Globus pallidus (tissue), 1 donor: ENCODE measurements at regions not wholly inside any gene's neighbourhood (a gene's known extent, or its start where the extent isn't known, plus 50 kb on each side); places are given as distances from the start of the nearest gene placed in this dataset.
"Not testable (repeated sequence)": the region's sequence is repeated elsewhere in the genome, so short reads cannot be mapped to it uniquely, and the experiment has no call there.

Source experiments
- DNase-seq: peaks from one replicate; pipeline ENCODE4 v3.0.0-alpha.2; 2015; ENCODE audit warnings: low spot score

DNA sequence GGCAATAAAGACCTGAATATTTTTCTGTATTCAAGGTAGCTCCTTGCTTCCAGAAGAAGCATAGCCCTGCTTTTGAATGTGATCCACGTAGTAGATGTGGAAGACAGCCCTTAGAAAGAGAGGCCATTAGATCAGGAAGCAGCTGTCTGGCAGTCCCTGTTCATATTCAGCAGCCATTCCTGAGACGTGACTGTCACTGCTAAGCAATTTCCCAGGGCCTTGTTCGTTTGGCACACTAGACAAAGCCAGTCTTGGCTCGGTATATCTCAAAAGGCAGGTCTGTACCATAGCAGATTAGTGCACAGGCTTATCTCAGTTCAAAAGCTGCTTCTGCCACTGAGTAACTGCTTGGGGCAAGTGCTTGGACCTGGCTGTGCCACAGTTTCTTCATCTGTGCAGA is 287.8 kb upstream of the MCTP2 start:
- DNase-seq = peak; percentile 12

DNA sequence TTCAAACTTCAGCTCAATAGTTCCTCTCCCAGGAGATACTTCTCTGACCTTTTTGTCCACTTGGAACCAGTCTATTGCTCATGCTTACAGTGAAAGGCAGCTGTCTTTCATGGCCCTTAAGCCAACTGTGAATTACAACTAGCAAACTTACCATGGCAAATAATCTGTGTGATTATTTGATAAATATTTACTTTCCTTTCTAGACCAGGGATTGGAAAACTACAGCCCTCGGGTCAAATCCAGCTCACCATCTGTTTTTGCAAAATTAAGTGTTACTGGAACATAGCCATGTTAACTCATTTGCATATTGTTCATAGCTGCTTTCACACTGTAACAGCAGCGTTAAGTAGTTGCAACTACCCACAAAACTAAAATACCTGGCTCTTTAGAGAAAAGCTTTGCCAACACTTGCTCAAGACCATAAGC is 289.1 kb upstream of the MCTP2 start:
- no peak for DNase-seq

DNA sequence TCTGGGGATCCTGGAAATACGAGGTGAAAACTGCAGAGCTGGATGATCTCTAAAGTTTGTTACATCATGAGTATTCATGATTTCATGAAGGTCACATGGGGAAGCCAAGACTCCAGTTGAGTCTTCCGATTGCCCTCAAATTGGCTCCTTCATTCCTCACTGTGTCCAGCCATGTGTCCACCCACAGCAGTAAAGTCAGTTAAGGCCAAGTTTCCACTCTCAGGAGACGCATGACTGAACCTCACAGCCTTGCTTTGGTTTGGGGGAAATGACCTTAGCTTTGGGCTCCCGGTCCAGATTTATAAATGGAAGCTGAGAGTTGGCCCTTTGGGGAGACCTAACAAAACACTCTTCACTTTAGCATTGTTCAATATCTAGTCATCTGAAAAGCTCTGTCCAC is 289.7 kb upstream of the MCTP2 start:
- DNase-seq = no peak

DNA sequence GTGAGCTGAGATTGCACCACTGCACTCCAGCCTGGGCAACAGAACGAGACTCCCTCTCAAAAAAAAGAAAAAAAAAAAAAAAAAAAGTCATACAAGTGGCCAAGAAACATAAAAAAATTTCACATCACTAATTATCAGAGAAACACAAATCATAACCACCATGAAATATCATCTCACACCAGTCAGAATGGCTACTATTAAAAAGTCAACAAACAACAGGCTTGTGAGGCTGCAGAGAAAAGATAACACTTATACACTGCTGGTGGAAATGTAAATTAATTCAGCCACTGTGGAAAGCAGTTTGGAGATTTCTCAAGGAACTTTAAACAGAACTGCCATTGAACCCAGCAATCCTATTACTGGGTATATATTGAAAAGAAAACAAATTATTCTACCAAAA is 291.1 kb upstream of the MCTP2 start:
- DNase-seq = no peak

DNA sequence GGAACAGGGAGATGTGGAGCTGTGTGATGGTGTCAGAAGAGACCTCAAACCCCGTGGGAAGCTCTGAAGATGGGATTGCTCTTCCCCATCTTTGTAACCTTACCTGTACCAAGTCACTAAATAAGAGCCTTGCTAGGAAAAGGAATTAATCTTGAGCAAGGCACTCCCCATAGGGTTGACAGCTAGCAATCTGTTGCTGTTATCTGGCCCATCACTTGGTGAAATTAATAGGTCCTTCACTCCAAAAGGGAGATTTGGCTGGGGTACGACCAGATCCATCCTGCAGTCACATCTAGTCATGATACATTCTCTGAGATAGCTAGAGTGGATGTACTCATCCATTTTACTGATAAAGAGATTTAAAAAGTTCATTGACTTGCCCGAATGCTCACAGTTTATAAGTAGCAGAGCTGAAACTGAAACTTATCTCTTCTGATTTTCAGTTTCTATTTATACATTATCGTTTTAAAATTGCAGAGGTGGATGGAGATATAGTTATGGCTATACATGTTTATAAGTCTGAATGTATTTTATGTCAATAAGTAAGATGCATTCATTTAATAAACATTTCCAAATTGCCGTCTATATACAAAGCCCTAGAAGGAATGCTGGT is 299.1 kb upstream of the MCTP2 start:
- DNase-seq = no peak

DNA sequence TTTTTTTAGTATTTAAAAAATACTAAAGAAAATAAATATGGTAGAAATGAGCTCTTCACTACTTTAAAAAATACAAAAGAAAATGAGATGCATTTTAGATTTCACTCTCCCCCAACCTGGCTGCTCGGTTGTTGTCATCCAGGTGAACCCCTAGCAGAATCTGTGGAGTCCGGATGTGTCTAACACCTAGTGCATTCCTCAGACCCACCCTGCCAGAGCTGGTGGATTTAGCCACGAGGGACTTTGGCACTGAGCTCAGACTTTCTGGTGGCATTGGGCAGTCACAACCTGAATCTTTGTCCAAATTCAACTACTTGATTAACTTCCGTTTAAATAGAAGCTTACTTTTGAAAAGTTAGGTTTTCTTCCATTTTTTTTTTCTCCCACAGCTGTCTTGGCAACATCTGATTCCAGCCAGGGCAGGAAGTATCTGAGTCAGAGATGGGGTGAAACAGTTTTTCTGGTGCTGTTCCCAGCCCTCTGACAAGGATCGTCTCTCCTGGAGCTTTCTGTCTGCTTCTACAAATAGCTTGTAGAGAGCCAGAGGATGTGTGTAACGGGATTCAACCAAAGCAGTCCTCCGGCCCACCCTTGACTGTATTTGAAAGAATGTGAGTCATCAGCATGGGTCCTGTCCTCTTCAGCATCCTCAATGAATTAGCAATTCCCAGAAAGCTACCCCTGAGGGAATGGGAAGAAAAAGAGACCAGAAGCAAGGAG is 301.8 kb upstream of the MCTP2 start:
- DNase-seq = no peak

DNA sequence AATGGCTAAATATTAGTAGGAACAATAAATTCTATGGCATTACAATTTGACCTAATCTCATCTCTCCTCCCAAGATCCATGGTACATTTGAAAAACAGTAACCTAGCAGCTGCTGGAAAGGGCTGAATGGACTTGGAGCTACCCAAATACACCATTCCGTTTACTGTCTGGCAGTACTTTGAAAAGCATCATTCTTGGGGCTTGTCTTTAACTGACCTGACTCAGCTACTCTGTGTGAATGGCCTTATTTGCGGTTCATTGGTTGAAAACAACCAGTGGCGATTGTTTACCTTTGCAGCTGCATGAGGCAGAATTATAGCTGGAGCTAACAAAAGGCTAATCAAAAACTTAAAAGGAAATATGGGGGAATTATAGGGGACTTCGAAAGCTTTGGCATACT is 311.2 kb upstream of the MCTP2 start:
- DNase-seq = no peak

DNA sequence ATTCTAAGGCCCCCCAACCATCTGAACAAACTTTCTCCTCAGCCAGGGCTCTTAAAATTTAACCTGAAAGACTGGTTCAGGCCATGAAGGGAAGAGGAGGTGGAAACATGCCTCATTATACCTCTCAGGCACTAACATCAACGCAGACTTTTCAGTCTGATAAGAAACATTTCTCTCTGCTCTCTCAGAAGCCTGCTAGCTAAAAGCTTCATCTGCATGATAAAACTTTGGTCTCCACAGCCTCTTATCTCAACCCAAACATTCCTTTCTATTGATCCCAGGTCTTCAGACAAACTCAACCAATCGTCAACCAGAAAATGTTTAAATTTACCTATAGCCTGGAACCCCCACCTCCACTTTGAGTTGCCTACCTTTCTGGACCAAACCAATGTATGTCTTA is 312.6 kb upstream of the MCTP2 start:
- DNase-seq = not testable (repeated sequence)

DNA sequence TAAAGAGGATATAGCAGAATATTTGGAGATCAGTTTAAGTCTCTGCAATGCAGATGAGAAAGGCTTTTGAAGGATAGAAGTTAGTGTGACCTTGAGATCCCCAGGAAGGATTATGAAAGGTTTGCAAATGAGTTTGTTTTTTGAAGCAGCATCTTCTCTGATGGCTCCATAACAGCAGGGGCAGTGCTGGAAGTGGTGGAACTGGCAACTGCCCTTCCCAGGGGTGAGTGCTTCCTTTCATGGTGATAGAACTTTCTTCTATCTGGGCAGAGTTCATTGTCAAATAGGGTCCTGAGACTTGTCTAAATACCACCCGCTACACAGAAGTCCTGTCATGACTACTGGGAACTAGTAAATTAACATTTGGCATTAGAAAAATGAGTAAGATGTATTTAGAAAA is 314.2 kb upstream of the MCTP2 start:
- no peak for DNase-seq

DNA sequence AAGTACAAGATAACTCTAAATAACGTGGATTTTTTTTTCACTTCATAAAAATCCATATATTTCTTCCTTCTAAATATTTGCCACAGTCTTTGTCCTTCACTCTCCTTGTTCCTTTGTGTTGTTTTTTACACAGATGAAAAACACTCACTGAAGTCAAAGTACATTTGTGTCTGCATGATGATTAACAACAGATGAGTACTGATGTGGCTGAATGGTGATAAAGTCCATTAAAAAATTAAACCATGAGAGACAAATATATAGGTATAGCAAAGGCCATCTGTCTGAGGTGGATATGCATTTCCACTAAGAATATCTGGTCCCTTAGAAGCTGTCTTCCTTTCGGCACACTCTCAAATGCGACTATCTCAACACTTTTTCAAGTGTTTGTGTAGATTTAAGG is 317.5 kb upstream of the MCTP2 start:
- no peak for DNase-seq

DNA sequence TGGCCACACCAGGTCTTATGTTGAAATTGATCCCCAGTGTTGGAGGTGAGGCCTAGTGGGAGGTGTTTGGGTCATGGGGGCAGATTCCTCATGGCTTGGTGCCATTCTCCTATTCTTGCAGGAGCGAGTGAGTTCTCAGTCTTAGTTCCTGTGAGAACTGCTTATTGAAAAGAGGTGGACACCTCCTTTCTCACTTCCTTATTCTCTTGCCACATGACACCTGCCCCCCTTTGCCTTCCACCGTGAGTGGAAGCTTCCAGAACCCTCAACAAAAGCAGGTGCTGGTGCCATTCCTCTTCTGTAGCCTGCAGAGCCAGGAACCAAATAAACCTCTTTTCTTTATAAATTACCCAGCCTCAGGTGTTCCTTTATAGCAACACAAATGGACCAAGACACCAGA is 318.1 kb upstream of the MCTP2 start:
- DNase-seq = no peak

DNA sequence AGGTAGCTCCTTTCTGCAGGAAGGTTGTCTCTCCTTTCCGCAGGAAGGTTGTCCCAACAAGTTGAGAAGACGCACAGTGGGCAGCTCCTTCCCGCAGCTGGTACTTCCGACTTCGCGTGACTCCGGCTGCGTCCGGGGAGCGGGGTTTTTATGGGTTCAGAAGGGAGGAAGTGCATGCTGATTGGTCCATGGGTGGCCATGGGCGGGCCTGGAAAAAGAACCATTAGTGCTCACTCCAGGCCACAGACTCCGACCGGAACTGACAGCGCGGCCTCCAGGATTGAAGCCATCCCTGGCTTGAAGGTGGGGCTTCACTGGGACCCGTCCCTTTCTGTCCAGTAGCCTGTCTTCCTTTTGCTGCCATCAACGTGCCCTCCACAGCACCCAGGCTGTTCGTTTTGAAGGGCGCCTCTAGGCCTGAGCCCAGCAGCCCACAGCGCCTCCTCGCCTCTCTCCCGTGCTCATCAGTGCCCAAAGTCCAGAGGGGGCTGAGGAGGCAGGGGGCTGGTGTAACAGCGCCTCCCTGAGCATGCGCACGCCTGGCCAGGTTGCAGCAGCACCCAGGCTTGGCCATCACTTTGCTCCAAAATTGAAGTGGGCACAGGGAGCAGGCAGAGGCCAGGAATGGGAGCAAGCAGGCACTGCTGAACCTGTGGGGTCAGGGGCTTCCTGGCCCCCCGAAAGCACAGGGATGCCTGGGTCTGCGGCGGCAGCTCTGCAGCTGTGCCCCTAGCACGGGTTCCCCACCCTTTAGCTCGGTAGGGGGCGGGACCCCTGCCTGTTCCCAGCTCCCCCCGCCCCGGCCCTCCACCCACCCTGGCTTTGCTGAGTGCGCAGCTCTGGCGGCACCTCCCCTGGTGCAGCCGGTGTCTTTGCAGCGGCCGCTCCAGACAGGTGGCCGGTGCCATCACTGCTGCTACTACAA is 330.6 kb upstream of the MCTP2 start:
- DNase-seq = no peak

DNA sequence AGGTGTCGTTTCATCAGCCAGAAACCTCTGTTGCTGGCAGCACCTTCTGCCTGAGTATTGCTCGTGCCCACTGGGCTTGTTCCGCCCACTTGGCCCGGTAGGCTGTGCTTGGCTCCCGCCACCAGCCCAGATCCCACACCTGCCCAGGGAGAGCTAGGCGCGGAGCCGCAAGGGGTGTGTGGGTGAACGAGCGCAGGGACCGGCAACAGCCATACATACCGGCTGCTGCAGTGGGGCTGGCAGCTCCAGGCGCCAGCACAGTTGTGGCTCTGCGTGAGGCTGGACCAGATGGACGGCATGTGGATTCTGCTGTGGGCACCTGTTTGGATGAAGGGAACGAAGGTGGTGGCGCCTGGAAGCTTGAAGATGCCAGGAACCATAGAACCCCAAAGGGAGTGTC is 331.5 kb upstream of the MCTP2 start:
- DNase-seq = no peak

DNA sequence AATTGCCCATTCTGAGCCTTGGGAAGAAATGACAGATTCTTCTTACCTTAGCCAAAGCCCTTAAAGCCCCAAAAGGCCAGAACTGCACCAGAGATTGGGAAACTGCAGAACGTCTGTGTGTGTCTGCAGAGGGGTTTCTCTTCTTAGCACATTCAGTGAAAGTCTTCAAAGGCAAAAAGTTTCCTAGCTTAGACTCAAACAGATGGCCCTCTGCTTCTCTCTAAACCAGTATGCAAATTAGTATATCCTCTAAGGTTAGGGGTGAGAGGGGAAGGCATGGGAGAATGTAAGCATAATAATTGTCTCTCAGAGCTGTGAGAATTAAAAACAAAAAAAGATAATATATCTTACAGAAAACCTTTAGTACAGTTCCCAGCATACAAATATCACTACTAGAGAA is 334.0 kb upstream of the MCTP2 start:
- DNase-seq = no peak

DNA sequence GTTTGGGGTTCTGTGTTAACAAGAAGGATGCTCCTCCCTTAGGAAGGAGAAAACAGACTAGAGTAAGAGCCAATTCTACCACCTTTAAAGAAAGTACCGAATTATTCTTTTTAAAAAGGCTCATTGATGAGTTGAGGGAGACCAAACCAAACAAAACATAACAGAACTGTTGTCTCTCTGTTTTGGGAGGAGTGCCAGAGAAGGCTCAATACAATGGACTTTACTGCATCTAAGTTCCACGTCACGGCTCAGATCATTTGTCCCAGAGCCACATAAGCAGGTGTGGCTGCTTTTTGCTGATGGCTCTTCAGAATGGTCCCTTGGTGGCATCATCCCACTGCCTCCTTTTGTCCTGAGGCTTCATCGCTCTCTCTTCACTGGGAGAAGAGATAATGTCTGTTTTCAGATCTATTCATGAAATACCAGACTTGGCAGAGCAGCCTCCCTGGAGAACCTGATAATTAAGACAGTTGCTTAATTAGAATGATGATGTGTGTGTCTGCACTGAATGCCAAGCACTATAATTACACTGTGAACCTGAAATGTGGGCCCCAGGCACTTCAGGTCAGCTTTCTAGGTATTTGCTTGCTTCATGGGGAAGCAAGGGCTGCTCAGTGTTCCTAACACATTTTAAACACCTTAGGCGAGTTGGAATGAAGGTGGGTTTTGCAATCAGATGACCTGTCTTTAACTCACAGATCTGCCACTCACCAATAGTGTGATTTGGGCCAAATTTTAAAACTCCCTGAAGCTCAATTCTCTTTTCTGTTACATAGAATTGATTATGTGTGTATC is 335.2 kb upstream of the MCTP2 start:
- DNase-seq = peak; percentile 65

DNA sequence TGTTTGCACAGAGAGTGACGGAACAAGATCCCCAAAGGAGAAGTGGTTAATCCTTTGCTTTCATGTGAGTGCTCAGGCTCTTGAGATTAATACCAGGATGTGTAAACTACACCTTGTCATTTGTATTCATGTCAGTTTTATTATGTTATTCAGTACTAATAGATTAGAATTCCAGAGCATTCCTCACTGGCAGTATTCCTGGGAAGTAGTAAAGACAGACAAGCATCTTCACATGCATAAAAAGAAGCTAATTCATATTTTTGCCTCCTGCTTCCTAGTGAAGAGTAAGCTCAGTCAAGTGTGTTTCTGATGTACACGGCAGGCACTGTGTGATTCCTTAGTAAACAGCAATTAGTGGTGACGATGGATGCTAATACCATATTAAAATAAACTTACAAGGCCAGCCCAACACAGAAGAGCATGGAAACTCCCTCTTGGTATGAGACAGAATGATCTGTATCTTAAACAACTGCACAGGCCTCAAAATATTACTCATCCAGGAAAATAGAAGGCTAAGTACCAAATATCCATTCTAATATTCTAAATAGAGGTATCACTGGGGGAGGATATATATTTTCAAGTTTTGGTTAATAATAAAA is 336.8 kb upstream of the MCTP2 start:
- DNase-seq = no peak

DNA sequence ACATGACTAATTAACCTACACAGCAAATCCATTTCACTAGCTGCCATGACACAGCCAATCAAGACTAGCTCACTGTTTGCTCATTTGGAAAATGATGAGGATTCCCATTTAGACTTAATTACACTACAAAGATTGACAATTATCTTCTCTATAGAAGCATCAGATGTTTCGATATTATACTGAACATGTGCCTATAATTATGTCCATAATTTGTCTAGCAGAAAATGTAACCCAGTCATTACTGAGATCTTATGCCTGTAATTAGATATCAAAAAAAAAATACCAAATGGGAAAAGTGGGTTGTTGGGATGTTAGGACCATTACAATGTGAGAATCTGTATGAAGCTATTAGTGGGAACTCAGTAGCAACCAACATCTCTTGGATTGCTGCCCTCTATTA is 344.2 kb upstream of the MCTP2 start:
- no peak for DNase-seq

DNA sequence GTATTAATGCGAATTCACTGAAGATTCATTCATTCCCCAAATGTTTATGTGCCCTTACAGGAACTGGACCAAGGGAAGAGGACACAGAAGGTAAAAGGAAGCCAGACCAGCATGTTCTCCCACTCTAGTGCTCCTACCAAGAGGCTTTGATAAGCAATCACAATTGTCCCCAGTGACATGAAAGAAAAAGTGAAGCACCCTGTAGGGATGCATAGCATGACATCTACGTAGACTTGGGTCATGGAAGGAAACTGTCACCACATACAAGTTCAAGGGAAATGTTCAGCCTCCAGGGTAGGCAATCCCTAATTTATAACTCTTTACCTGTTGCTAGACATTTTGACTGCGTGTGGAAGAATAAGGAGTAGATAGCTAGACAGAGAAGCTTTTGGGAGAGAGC is 348.6 kb upstream of the MCTP2 start:
- no peak for DNase-seq

DNA sequence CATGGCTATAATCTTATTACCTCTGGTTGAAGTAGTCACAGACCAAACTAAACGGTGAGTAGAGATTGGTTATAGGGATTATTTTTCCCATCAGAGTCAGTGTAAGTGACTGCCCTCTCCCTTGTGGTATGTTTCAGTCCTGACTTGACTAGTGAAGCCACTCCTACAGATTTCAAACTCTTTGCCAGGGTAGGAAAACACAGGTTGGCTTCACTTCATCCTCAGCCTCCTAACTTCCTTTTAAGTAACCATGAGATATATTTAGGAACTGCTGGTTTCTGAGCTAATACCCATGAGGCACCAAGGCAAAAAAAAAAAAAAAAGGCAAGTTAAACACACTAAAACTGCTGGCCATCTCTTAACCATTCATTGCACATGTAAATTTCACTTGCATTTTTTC is 349.2 kb upstream of the MCTP2 start:
- DNase-seq = no peak

DNA sequence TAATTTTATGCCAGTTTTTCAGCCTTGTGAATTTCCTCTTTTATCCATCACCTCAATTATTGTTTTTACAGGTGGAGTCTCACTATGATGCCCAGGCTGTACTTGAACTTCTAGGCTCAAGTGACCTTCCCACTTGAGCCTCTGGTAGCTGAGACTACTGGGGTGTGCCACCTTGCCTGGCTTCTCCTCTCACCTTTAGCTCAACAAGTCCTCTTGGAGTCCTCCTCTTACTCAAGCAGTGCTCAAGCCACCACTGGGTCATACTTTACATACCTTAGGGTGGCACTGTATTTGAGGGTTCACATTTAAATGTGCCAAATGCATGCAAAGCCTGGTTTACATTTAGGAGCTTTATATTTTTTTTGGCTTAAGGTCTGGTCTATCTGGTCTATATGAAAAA is 350.1 kb upstream of the MCTP2 start:
- DNase-seq = no peak

DNA sequence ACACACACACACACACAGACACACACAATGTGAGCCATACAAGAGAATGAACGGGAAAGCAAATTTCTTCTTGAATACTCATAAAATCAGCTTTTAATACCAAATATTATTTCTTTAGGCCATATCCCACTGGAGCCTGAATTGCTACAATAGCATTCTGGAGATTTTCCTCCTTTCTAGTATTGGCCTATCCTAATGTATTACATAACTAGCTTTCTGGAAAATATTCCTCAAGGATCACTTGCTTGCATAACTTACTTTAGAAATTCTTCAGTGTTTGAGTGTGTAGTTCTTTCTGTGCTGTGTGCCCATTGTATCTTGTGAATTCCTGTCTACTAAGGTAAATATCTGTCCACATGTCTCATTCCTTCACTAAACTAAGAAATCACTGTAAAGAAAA is 351.0 kb upstream of the MCTP2 start:
- no peak for DNase-seq

DNA sequence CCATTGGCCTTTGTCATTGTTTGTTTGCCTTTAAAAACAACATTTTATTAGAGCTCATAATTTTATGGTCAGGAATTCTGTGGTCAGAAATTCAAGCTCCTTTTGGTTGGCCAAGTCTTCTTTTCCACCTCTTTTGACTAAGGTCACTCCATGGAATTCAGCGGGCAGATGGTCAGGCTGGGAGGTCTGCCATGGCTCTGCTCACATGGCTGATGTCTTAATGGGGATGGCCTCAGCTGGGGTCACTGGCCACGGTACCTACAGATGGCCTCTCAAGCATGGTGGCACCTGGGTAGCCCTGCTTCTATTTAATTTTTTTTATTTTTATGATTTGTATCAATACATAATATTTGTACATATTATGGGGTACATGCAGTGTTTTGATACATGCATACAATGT is 360.8 kb upstream of the MCTP2 start:
- no peak for DNase-seq
